HG03139 (cell line): ENCODE measurements at regions not wholly inside any gene's neighbourhood (a gene's known extent, or its start where the extent isn't known, plus 50 kb on each side); places are given as distances from the start of the nearest gene placed in this dataset.
"Not testable (repeated sequence)": the region's sequence is repeated elsewhere in the genome, so short reads cannot be mapped to it uniquely, and the experiment has no call there.

Experiments used
- ATAC-seq: cut with Tn5 transposase; IDR thresholded peaks from one replicate; pipeline ENCODE4 v1.9.1; 2021; ENCODE audit not compliant: unreplicated experiment

DNA sequence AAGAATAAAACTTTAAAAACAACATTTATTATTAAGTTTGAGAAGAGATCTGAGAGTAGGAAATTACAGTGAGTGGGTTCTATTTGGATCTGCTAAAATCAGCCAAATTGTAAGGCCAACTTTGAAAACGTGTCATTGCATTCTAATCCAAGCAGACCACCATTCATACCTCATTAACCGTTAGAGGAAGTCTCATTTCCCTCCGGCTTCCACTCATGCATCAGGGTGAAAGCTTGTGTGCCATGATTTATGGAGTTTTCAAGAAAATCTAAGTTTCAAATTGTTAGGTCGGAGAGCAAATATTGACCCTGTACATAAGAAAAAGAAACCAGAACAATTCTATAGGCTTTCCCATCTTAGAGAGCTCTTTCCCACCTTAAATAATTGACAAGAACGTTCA, 166.6 kb upstream of the NRG3 start:
- ATAC-seq, result no peak

DNA sequence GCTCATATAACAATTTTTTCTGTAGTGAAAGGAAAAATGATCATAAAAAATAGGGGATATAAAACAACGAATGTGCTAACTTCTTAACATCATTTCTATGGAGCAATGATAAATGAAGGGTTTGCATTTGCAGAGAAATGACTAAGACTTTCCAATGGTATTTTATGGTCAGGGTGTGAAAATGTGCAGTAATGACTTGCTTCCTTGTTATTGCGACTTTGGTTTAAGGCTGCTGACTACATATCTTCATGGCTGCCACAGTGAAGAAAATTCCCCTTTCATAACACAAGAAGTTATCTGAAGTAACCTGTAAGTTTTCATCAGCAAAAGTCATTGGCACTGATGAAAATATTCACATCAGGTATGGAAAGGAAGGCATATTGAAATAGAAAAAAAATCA, 166.1 kb upstream of the NRG3 start:
- no peak for ATAC-seq

DNA sequence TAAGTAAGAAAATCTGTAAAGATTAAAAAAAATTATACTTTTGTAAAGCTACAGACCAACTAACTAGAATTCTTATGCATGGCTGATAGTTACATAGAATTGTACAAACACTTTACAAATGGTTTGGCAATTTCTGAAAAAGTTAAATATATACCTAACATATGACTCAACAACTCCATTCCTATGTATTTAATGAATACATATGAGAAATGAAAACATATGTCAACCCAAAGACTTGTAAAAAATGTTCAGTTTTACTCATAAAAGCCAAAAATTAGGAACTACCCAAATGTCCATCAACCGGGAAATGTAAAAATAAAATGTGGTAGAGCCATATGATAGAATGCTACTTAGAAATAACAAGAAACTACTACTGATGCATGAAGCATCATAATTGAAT, 152.6 kb upstream of the NRG3 start:
- no peak for ATAC-seq

DNA sequence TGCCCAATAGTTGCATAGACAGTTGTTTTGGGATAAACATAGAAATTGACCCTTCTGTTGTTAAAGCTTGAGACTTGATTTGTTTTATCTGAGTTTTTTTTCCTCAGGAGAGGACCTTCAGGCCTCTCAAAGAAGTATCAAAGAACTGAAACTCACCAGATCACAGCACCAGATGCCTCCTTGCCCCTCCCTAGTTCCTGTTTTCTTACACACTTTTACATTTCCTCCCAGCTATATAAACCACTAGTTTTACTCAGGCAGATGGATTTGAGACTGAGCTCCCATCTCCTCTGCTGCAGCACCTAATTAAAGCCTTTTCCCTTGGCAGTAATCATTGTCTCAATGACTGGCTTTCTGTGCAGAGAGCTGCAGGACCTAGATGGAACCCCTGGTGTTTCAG, 150.6 kb upstream of the NRG3 start:
- no peak for ATAC-seq

DNA sequence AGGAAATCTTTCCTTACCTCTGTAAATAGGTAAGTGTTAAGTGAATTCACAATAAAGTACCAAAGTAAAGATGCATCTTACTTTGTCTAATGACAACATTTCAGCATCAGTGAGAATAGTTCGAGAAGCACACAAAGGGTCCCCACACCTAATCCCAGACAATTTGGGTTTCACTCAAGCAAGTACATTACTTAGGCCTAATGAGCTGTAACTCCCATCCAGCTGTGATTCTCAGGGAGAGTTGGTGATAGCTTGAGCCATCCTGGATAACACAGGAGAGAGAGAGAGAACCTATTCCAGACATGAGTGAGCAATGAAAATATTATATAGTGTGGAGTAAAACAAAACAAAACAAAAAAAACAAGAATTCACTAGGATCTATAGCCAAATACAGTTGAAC, 149.1 kb upstream of the NRG3 start:
- ATAC-seq, result no peak

DNA sequence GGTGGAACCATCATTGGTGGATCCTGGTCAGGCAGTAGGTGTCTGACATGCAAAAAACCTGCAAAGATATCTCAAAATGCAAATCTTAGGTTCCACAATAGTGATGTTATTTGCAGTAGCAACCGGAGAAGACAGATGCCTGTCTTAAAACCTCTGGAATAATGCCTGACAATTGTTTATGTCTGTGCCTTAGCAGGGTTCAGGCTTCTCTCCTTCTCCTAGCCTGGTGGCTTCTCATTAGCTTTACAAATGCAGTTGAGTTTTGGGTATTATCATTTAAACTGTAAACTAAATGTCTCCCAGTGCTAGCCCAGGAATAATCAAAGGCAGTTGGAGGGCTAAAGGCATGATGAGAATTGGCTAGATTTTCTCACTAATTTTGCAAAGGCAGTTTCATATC, 146.3 kb upstream of the NRG3 start:
- ATAC-seq, result no peak

DNA sequence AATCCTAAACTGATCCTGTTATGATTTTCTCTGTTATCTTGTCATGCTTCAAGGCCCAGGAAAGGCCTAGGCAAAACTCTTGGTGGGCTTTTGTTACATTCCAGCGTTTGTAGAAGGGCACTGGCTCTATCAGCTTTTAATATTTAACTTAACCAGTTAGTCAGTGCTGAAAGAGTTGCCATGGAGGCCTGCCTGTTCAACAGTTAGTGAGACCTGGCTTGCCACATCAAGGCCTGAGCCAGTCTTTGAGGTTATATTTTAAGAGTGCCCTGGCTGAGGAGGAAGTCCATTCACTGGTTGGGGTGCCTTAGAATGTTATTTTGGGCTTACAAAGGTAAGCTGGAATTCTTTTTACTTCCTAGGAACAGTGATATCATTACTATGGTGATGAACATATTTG, 144.1 kb upstream of the NRG3 start:
- ATAC-seq, result no peak

DNA sequence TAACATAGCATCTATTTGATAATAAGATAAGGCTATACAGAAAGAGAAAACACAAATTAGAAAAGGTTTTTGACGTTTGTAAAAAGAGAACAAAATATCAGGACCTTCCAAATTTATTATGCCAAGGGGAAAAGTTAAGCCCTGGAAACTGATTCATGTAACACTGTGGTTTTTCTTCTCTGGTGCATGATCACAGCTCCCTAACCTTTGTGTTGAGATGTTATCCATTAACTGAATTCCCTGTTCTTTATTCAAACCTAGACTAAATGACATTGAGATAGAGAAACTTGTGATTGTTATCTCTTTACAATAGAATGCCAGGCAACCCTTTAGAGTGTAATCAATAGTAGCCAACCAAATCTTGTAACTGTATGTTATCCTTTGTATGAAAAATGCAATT, 141.5 kb upstream of the NRG3 start:
- ATAC-seq, result no peak

DNA sequence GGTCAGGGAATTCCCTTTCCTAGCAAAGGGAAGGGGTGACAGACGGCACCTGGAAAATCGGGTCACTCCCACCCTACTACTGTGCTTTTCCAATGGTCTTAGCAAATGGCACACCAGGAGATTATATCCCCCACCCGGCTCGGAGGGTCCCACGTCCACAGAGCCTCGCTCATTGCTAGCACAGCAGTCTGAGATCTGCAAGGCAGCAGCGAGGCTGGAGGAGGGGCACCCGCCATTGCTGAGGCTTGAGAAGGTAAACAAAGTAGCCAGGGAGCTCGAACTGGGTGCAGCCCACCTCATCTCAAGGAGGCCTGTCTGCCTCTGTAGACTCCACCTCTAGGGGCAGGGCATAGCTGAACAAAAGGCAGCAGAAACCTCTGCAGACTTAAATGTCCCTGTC, 139.8 kb upstream of the NRG3 start:
- not testable (repeated sequence) for ATAC-seq

DNA sequence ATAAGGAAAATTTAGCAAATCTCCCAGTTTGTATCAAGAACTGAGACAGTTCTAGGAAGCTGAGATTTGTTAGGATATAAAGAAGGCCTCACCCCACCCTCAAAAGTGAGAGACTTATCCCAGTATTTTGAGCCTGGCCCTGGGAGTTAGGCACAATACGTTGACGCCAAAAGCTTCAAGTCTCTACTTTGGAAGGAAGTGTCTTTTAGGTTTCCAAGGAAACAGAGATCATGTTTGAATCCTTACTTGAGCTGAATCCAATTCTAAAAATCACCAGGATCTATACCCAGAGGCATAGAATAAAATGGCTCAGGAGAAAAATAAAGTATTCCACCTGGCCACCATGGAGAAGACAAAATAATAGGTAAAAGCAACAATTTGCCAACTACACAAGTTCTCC, 115.9 kb upstream of the NRG3 start:
- ATAC-seq, result no peak

DNA sequence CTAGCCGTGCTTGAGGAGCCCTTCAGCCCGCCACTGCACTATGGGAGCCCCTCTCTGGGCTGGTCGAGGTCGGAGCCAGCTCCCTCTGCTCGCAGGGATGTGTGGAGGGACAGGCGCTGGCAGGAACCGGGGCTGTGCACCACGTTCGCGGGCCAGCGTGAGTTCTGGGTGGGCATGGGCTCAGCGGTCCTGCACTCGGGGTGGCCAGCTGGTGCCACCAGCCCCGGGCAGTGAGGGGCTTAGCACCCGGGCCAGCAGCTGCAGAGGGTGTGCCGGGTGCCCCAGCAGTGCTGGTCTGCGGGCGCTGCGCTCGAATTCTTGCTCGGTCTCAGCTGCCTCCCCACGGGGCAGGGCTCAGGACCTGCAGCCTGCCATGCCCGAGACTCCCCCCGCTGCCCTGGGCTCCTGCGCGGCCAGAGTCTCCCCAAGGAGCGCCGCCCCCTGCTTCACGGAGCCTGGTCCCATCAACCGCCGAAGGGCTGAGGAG, 90.8 kb upstream of the NRG3 start:
- ATAC-seq, result no peak

DNA sequence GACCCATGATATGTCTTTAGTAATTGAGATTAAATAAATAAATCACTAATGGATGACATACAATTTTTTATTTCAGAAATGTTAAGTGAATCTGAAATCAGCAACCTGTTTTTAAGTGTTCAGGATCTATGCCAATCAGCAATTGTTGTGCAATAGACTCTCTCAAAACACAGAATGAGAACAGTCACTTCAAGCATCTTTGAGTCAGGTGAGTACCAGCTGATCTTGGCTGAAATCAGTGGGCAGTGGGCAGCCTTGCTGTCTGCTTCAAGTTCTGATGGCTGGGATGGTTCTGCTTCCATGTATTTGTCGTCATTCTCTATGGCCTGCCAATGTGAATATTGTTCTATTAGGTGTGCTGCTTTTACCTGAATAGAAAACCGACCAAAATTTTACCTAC, 82.3 kb upstream of the NRG3 start:
- ATAC-seq, result no peak

DNA sequence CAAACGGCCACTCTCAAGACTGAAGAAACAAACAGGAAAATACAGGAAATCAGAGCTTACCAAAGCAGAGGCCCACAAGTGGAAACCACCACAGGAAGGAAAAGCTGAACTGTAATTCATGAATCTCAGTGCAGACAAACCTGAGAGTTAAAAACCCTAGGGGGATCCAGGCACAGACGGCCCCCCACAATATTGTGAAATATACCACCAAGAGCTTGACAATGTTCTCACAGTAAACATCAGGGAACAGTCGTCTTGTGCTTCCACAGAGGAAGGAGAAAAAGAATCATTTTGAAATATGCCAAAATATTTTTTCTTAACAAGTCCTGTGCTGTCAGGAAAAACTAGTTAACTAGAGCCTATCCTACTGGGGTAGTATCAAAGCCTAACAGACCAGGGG, 68.2 kb upstream of the NRG3 start:
- ATAC-seq, result no peak

DNA sequence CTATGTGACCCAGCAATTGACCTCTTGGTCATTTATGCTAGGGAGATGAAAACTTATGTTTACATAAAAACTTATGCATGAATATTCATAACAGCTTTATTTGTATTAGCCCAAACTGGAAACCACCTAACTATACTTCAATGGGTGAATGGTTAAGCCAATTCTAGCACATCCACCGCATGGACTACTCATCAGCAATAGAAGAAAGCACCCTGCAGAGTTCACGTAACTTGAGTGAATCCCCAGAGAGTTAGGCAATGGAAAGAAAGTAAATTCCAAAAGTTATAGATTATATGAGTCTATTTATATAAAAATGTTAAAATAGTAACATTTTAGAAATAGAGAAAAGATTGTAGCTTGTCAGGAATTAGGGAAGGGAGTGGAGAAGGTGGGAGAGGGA, 60.2 kb upstream of the NRG3 start:
- ATAC-seq, result no peak

DNA sequence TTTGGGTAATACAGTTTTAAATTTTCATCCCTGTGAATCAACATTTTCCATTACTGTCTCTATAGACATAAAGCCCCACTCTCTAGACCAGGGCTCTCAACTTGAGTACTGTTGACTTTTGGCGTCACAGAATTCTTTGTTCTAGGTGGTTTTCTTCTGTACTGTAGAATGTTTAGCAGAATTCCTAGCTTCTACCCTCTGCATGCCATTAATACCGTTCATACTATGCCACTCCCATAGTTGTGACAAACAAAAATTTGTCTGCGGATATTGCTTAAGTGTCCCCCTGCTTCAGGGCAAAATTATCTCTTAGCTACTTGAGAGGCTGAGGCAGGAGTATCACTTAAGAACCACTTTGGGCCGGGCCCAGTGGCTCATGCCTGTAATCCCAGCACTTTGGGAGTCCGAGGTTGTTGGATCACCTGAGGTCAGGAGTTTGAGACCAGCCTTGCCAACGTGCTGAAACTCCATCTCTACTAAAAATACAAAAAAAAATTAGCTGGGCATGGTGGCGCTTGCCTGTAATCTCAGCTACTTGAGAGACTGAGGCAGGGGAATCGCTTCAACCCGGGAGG, 57.3 kb upstream of the NRG3 start:
- ATAC-seq, result no peak

DNA sequence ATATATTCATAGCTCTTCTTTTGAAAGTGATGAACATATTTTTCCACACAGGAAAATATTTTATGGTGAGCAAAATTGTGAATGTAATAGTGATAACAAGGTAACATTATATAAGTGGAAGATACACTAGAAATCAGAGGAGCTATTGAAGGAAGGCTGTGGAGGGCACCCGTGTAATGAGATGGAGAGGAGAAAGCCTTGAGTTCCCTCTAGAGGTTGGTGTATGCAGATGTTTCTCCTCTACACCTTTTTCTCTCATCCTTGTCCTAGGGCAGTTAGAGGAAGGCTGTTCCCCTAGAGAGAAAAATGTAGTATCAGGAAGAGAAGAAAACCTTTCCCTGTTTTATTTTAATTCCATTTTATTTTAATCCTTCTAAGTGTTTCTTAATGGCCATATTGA, 54.6 kb upstream of the NRG3 start:
- ATAC-seq, result no peak
